Islet of Langerhans (tissue), 1 donor: ENCODE measurements at regions not wholly inside any gene's neighbourhood (a gene's known extent, or its start where the extent isn't known, plus 50 kb on each side); places are given as distances from the start of the nearest gene placed in this dataset.
"Not testable (repeated sequence)": the region's sequence is repeated elsewhere in the genome, so short reads cannot be mapped to it uniquely, and the experiment has no call there.

ENCODE experiments used
- FAIRE-seq: peaks from one replicate; lab custom pipeline; 2011; peaks lifted over from hg19 to GRCh38; lab: Jason Lieb, UNC

- not testable (repeated sequence) for FAIRE-seq
Measured at GRCh38 chrX:150125045-150125444, 186.8 kb upstream of the EOLA2 start.

- FAIRE-seq, result no peak
Measured at GRCh38 chrX:150127216-150127615, 188.9 kb upstream of the EOLA2 start.

- FAIRE-seq, result no peak
Measured at GRCh38 chrX:150143721-150144440, 205.6 kb upstream of the EOLA2 start.

GRCh38 chrX:150146271-150146896 lies 208.1 kb upstream of the EOLA2 start:
- no peak for FAIRE-seq

- FAIRE-seq, result no peak
Measured at GRCh38 chrX:150148749-150149672, 210.7 kb upstream of the EOLA2 start.

- FAIRE-seq, result no peak
Measured at GRCh38 chrX:150150076-150150779, 211.9 kb upstream of the EOLA2 start.

- no peak for FAIRE-seq
Measured at GRCh38 chrX:150150780-150151125, 212.4 kb upstream of the MAMLD1 start.

GRCh38 chrX:150152036-150152435 lies 211.1 kb upstream of the MAMLD1 start:
- FAIRE-seq, result no peak

- no peak for FAIRE-seq
Measured at GRCh38 chrX:150152546-150152945, 210.6 kb upstream of the MAMLD1 start.

- no peak for FAIRE-seq
Measured at GRCh38 chrX:150155436-150156035, 207.6 kb upstream of the MAMLD1 start.

- FAIRE-seq, result no peak
Measured at GRCh38 chrX:150156615-150157014, 206.5 kb upstream of the MAMLD1 start.

- peak; percentile 91 for FAIRE-seq
Measured at GRCh38 chrX:150157291-150157690, 205.8 kb upstream of the MAMLD1 start.

GRCh38 chrX:150158554-150159332 lies 204.4 kb upstream of the MAMLD1 start:
- FAIRE-seq, result no peak

- FAIRE-seq, result no peak
Measured at GRCh38 chrX:150159537-150159936, 203.6 kb upstream of the MAMLD1 start.

GRCh38 chrX:150160656-150161055 lies 202.5 kb upstream of the MAMLD1 start:
- FAIRE-seq, result no peak

- no peak for FAIRE-seq
Measured at GRCh38 chrX:150161193-150161592, 201.9 kb upstream of the MAMLD1 start.

GRCh38 chrX:150162141-150162540 lies 201.0 kb upstream of the MAMLD1 start:
- no peak for FAIRE-seq

GRCh38 chrX:150163221-150163930 lies 199.7 kb upstream of the MAMLD1 start:
- FAIRE-seq, result no peak

GRCh38 chrX:150163956-150164726 lies 199.0 kb upstream of the MAMLD1 start:
- no peak for FAIRE-seq
